H1 (cell line): ENCODE measurements at regions not wholly inside any gene's neighbourhood (a gene's known extent, or its start where the extent isn't known, plus 50 kb on each side); places are given as distances from the start of the nearest gene placed in this dataset.

Experiments
- EP300 ChIP-seq, 2 experiments: IDR thresholded peaks; 1 replicate in 1 of 2; 2 replicates in 1 of 2; pipeline ENCODE4 v1.6.1; 2011 to 2012; ENCODE audit warnings: low read depth in 2 of 2, low read length in 2 of 2, mild to moderate bottlenecking in 2 of 2, borderline replicate concordance in 1 of 2, inconsistent platforms in 1 of 2, moderate library complexity in 1 of 2
- JUND ChIP-seq: IDR thresholded peaks from 2 replicates; pipeline ENCODE4 v1.6.1; 2011; ENCODE audit warnings: mild to moderate bottlenecking, improper control_type of control experiment, low read length
- PHF8 ChIP-seq: fragments of 200-600 bp; sonication (generic); conservative IDR thresholded peaks from 2 replicates; pipeline ENCODE4 v1.7.1; 2012; ENCODE audit warnings: low read depth, mild to moderate bottlenecking, inconsistent platforms, low read length, moderate library complexity
- POLR2AphosphoS5 ChIP-seq: IDR thresholded peaks from 2 replicates; pipeline ENCODE4 v1.6.1; 2011; ENCODE audit warnings: low read depth, low read length
- TBP ChIP-seq: IDR thresholded peaks from 2 replicates; pipeline ENCODE4 v1.6.1; 2011; ENCODE audit warnings: low read depth, low read length, improper control_type of control experiment
- ZNF274 ChIP-seq: IDR thresholded peaks from 2 replicates; pipeline ENCODE4 v1.7.0; 2012; ENCODE audit warnings: low read length, borderline replicate concordance; ENCODE audit errors: extremely low read depth
- TF ChIP-seq, protein P1 (sequence below): fragments of 300-600 bp; sonication (generic); IDR thresholded peaks from 2 replicates; pipeline ENCODE4 v1.7.1; 2012; ENCODE audit warnings: low read length, moderate library complexity, mild to moderate bottlenecking, inconsistent platforms; ENCODE audit not compliant: insufficient replicate concordance

DNA sequence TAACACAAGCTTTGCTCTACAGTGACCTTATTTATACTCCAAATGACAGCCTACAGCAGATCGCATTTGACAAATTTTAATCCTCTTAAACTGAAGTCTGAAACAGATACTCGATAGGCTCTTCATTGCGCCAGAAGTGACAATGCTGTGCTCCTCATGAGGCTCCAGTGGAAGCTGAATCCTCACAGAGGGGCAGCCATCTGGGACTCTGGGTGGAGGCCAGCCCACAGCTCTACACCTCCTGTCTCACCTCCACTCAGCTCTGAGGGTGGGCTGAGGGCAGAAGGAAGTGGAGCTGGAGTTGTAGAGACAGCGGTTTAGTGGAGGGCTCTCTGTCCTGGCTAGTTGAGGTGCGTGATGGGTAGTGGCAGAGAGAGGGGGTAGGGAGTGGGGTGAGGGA lies 283.3 kb upstream of the ANKRD55 start (continued):
- TF ChIP-seq, protein P1, sequence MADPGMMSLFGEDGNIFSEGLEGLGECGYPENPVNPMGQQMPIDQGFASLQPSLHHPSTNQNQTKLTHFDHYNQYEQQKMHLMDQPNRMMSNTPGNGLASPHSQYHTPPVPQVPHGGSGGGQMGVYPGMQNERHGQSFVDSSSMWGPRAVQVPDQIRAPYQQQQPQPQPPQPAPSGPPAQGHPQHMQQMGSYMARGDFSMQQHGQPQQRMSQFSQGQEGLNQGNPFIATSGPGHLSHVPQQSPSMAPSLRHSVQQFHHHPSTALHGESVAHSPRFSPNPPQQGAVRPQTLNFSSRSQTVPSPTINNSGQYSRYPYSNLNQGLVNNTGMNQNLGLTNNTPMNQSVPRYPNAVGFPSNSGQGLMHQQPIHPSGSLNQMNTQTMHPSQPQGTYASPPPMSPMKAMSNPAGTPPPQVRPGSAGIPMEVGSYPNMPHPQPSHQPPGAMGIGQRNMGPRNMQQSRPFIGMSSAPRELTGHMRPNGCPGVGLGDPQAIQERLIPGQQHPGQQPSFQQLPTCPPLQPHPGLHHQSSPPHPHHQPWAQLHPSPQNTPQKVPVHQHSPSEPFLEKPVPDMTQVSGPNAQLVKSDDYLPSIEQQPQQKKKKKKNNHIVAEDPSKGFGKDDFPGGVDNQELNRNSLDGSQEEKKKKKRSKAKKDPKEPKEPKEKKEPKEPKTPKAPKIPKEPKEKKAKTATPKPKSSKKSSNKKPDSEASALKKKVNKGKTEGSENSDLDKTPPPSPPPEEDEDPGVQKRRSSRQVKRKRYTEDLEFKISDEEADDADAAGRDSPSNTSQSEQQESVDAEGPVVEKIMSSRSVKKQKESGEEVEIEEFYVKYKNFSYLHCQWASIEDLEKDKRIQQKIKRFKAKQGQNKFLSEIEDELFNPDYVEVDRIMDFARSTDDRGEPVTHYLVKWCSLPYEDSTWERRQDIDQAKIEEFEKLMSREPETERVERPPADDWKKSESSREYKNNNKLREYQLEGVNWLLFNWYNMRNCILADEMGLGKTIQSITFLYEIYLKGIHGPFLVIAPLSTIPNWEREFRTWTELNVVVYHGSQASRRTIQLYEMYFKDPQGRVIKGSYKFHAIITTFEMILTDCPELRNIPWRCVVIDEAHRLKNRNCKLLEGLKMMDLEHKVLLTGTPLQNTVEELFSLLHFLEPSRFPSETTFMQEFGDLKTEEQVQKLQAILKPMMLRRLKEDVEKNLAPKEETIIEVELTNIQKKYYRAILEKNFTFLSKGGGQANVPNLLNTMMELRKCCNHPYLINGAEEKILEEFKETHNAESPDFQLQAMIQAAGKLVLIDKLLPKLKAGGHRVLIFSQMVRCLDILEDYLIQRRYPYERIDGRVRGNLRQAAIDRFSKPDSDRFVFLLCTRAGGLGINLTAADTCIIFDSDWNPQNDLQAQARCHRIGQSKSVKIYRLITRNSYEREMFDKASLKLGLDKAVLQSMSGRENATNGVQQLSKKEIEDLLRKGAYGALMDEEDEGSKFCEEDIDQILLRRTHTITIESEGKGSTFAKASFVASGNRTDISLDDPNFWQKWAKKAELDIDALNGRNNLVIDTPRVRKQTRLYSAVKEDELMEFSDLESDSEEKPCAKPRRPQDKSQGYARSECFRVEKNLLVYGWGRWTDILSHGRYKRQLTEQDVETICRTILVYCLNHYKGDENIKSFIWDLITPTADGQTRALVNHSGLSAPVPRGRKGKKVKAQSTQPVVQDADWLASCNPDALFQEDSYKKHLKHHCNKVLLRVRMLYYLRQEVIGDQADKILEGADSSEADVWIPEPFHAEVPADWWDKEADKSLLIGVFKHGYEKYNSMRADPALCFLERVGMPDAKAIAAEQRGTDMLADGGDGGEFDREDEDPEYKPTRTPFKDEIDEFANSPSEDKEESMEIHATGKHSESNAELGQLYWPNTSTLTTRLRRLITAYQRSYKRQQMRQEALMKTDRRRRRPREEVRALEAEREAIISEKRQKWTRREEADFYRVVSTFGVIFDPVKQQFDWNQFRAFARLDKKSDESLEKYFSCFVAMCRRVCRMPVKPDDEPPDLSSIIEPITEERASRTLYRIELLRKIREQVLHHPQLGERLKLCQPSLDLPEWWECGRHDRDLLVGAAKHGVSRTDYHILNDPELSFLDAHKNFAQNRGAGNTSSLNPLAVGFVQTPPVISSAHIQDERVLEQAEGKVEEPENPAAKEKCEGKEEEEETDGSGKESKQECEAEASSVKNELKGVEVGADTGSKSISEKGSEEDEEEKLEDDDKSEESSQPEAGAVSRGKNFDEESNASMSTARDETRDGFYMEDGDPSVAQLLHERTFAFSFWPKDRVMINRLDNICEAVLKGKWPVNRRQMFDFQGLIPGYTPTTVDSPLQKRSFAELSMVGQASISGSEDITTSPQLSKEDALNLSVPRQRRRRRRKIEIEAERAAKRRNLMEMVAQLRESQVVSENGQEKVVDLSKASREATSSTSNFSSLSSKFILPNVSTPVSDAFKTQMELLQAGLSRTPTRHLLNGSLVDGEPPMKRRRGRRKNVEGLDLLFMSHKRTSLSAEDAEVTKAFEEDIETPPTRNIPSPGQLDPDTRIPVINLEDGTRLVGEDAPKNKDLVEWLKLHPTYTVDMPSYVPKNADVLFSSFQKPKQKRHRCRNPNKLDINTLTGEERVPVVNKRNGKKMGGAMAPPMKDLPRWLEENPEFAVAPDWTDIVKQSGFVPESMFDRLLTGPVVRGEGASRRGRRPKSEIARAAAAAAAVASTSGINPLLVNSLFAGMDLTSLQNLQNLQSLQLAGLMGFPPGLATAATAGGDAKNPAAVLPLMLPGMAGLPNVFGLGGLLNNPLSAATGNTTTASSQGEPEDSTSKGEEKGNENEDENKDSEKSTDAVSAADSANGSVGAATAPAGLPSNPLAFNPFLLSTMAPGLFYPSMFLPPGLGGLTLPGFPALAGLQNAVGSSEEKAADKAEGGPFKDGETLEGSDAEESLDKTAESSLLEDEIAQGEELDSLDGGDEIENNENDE = no peak
- TF ChIP-seq TBP (no peak), PHF8 (no peak), ZNF274 (no peak), JUND (no peak), POLR2AphosphoS5 (no peak), EP300 (IDR thresholded peaks at IDR 0.05; ENCODE audit: borderline replicate concordance in 1 of 2, low read depth in 2 of 2, low read length in 2 of 2) (no peak)
- TF ChIP-seq, all 59 proteins: peak for 0
